Urothelium cell line (cell line): ENCODE measurements at regions not wholly inside any gene's neighbourhood (a gene's known extent, or its start where the extent isn't known, plus 50 kb on each side); places are given as distances from the start of the nearest gene placed in this dataset.

ENCODE experiments used
- DNase-seq: peaks from one replicate; pipeline ENCODE4 v3.0.0; 2011; ENCODE audit warnings: low spot score, mixed read lengths
- FAIRE-seq: peaks from 2 replicates; lab custom pipeline; 2011; peaks lifted over from hg19 to GRCh38; lab: Jason Lieb, UNC

DNA sequence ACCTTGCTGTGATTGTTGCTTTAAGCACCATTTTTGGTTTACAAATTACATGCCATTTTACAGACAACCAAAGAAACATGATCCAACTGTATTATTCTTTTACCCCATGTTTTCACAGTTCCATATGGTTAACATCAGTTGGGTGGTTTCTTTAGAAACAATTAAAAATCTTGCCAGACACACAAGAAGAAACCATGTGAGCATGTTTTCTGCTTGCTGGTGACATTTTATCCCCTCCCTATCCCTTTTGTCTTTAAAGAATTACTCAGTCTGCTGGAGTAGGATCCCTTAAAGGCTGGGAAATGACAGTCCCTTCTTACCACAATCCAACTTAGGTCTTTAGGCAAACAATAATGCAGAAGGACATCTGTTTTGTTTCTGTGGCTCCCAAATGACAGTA, 121.8 kb upstream of the PLXNC1 start:
- FAIRE-seq (no peak), DNase-seq (no peak)

DNA sequence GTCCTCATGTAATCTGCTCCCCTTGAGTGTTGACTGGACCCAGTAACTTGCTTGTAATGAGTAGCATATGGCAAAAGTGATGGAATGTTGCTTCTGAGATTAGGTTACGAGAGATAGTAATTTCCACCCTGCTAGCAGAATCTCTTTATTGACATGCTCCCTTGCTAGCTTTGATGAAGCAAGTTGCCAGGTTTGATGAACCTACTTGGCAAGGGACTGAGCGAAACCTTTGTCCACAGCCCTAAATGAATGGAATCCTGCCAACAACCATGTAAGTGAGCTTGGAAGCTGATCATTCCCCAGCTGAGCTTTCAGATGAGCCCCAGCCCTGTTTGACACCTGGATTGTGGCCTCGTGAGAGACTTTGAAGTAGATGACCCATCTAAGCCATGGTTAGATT, 120.8 kb upstream of the PLXNC1 start:
- DNase-seq (no peak), FAIRE-seq (no peak)

DNA sequence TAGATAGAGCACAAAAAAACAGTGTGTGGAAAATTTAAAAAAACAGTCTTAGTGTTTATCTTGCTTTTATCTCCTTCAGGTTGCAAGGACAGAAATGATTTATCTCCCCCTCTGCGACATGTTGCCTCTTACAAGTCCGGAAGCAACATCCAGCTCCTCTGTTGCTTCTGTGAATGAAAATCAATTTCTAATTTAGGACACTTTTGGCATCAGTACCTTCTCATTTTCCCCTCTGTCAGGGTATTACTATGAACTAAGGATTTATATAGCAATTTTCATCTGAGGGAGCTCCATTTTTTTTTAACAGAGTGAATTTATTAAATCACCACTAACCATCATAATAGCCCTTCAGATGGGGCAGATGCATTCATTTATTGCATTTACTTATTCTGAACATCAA, 116.6 kb upstream of the PLXNC1 start:
- FAIRE-seq, result no peak
- DNase-seq, result no peak

DNA sequence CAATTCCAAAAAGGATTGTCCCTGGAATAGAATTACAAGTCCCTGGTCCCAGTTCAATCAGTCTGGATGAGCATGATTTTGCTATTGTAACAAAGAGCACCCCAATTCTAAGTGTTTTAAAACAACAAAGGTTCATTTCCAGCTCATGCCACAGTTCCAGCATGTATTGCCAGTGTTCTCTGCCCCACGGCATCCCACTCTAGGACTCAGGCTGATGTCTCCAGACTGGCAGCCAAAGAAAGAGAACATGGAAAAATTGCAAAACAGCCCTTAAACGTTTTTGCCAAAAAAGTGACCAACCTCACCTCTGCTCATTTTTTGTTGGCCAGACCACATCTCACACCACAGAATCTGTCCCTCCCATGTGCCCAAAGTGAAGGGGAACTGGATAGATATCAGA, 116.0 kb upstream of the PLXNC1 start:
- FAIRE-seq, result no peak
- DNase-seq, result no peak

DNA sequence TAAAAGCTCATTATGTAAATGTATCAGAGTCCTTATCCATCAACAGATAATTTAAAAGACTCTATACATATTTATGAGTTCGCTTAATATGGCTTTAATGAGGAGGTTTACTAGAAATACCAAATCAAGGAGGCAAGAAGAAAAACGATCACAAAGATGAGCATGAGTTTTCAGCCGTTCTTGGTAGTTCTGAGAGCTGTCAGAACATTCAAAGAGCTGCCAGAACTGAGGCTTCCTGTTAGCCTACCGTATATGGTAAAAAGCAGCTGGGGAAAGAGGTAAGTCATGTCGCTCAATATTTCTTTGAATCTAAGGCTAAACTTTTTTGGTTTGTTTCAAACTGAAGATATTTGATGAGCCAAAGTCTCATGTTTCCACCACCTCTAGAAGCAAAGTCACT, 115.3 kb upstream of the PLXNC1 start:
- DNase-seq (no peak), FAIRE-seq (no peak)

DNA sequence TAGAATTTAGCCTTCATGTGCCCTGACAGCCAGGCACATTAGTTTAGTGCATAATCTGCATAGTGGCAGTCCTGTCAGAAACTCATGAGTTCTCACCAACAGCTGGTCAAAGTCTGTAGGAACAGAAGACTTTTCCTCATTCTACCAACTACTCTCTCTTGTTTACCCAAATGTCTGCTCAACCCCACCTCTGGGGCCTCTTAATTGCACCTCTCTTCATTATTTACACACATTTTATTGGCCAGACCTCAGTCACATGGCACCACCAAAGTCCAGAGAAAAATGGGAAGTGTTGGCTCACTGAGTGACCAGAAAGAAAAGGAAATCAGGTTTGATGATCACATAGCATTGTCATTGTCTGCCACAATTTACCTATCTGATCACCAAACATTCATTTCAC, 114.6 kb upstream of the PLXNC1 start:
- FAIRE-seq (no peak), DNase-seq (no peak)

DNA sequence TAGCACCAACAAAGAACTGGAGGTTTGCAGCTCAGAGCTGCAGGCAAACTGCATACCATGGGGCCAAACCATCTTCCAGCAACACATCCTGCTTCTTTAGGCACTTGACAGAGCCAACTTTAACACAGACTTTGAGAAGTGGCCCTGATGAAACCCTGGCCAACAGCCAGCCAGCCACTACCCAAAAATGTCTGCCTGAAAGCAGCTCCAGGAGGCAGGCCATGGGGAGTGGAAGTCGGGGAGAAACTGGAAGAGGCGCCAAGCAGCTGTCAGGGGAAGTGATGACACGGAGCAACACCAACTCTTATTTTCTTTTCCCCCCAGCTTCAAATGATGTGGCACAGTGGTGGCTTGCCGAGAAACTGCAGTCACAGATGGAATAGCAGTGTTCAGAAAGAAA, 110.9 kb upstream of the PLXNC1 start:
- DNase-seq (no peak), FAIRE-seq (no peak)

DNA sequence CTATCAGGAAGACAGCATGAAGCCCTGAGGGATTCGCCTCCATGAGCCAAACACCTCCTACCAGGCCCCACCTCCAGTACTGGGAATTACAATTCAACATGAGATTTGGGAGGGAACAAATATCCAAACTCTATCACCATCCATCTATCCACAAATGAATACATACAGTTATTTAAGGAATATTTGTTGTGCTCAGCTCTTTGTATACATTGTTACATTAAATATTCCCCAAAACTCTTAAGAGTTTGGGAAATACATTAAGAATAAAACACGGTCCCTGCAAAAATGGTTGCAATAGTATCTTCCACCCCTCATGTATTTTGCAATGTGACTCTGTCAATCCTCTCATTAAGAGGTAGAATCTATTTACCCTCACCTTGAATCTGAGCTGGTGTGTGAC, 109.8 kb upstream of the PLXNC1 start:
- no peak for DNase-seq
- no peak for FAIRE-seq

DNA sequence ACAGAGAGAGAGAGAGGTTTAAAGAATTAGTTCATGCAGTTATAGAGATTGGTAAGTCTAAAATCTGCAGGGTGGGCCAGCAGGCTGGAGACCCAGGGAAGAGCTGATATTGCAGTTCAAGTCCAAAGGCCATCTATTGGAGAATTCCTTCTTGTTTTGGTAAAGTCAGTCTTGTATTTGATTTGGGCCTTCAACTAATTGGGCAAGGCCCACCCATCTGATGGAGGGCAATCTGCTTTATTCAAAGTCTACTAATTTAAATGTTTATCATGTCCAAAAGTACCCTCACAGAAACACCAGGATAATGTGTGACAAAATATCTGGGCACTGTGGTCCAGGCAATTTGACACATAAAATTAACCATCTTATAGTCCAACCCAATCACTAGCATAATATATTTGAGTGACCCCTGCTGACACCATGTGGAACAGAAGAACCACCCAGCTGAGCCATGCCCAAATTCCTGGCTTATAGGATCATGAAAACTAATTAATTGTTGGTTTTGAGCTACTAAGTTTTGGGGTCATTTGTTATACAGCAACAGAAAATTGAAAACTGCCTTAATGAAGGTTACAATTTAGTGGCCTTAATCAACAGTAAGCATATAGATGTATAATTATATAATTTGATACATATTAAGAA, 109.1 kb upstream of the PLXNC1 start:
- DNase-seq, result no peak
- FAIRE-seq, result no peak

DNA sequence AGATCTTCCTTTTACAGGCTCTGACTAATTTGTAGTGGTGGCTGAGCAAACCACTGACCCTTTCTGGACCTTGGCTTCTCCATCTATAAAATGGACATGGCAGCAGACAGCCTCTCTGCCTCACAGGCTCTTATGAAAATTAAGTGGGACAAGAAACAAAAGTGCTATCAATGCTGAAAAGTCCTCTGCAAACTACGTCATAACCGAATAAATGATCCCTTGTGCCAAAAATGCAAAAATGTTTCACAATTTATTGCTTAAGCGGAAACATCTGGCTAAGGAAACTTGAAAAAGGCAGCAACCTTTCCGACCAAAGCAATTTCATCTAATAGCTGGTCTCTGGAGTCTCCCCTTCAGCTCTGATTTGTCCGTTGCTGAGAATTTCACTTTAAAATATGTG, 108.5 kb upstream of the PLXNC1 start:
- DNase-seq (no peak), FAIRE-seq (no peak)

DNA sequence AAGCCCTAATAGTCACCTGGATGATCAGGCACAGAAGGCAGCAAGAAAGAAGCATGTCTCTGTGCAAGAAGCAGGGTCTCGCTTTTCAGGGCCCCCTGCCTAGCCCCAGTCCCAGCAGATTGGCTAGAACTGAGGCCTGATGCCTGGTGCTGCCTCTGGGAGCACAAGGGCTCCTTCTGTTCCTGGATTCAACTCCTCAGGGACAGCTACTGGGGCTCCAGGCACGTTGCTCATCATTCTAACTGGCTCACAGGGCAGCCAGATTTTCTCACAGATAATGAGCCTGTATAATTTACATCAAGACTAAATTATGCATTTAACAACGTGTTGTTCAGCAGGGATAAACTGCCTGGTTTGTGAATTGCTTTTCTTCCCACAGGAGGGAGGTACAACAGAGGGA, 106.5 kb upstream of the PLXNC1 start:
- FAIRE-seq, result no peak
- DNase-seq, result no peak

DNA sequence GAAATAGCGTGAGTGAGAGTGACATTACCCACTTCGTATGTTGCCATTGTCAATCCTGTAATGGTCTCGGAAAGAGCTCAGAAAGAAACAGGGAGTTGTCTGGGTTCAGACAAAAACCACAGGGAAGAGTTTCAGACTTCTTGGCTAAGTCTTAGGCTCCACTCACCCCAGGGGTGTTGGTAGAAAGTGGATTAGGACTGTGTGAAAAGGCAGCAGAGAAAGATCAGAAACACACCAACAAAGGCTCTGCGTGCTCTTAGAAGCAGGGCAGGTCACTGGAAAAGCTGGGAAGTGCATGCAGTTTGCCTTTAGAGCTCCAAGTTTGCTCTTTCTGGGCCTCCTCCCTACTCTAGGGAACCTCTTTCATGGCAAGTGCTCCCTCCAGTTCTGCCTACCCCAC, 106.1 kb upstream of the PLXNC1 start:
- DNase-seq, result no peak

DNA sequence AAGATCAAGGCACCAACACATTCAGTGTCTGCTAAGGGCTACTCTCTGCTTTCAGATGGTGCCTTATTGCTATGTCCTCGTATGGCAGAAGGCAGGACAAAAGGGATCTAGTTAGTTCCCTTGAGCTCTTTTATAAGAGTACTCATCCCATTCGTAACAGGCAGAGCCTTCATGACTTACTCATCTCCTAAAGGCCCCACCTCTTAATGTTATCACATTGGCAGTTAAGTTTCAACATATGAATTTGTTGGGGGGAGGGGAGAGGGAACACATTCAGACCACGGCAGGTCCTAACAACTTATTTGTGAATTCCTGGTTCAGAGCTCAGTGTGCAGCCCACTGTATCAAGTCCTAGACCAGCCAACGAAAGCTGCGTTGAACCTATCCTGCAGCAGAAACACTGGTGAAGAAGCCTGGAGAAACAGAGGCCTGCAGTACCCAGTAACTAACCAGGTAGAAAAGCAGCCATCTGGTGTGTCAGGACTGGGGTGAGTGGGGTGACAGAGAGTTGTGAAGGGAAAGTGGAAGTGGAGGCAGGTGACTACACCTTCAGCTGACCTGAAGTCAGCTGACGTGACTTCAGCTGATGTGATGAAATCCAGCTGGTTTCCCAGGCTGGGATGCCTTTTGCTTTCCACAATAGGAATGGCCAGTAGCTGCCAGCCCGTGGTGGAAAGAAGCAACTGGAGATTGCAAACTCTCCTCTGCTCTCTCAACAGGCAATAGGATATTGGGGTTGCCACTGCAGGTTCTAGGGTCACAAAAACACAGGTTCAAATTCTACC, 101.6 kb upstream of the PLXNC1 start:
- FAIRE-seq, result no peak
- no peak for DNase-seq

More for the DNA sequence above, 106.1 kb upstream of the PLXNC1 start:
- FAIRE-seq, result no peak

DNA sequence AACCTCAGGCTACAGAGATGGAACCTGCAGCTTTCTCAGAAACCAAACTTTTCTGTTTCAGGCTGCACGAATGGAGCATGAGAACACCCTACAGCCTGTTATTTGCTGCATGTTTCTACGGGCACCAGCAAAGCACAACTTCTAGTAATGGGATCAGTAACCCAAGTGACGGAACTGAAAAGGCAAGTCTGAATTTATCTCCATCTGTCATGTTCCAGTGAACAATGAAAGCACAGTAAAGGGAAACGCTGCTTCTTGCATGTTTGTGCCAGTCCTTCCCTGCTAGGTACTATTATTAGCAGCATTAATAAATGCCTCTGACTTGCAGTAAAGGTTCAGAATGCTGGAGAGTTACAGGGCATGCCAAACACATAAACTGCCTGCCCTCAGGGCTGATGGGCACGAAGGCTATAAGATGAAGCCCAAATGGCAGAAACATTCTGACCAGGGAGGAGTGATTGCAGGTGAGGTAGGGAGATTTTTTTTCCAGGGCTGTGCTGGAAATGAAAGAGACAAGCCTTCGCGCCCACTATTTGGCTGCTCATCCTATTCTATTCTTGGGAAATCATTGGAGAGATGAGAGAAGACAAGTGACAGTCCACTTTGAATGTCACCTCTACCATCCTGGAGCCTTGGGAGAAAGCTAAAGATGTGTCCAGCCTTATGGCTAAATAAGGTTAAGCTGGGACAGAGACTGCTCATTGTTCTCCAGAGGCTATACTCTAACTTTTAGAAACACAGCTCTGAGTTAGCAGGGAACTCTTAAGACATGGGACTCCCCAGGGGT, 100.4 kb upstream of the PLXNC1 start:
- no peak for FAIRE-seq
- no peak for DNase-seq

DNA sequence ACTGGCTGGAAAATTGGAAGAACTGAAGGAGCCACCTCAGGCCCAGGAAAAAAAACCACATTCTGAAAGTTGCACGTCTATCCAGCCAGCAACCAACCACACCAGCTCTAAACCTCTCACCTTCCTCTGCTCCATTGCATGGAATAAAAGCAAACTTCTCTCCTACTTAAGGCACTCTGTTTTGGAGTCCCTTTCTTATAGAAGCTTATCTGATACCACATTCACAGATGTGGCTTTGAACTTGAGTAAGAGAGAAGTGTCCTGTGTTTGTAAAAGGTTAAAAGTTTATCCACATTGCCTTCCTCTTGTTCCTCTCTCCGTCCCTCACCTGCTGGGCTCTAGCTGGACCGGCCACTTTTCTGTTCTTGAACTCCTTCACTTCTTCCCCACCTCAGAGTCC, 99.6 kb upstream of the PLXNC1 start:
- no peak for FAIRE-seq
- DNase-seq, result no peak

DNA sequence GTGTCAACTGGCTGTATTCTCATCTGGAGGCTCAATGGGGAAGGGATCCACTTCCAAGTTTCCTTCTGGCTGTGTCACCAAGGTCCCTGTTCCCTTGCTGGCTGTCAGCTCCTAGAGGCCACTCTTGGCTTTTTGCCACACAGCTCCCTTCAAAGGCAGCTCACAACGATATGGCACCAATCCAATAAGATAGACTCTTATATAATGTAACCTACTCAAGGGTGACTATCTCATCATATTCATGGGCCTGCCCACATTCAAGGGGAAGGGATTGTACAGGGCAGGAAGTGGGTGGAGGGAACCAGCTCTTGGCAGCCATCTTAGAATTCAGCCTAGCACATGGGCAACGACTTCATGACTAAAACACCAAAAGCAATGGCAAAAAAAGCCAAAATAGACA, 98.7 kb upstream of the PLXNC1 start:
- FAIRE-seq, result no peak
- DNase-seq, result no peak

DNA sequence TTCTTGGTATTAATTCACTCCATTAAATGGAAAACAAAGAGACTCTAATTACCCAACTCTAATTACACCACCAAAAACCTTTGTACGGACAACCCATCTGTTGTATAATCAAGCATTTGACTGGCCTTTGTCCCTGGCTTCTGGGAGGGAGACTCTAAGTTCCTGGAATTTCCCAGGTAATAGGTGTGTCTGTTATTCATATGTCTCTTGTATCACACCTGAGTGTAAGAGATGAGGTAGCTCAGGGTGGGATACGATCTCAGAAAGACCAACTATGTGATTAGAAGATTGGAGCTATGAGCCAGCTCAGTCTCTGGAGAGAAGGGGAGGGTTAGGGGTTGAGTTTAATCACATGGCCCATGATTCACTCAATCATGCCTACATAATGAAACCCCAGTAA, 94.7 kb upstream of the PLXNC1 start:
- DNase-seq (no peak), FAIRE-seq (no peak)

DNA sequence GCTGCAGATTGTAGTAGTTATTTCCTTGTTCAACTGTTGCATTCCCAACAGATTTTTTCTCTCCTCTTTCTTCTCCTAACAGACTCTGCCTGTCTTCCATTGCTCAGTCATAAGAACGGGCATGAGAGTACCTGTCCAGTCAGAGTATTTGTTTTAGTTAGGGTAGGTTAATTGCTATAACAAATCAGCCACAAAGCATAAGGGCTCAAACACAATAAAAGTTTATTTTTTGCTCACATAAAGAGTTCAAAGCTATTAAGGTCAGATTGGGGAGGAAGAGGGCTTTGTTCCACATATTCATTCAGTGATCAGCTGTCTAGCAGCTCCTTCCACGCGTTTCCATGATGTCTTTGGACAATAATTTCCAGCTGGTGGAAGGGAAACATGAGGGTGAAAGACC, 92.8 kb upstream of the PLXNC1 start:
- no peak for FAIRE-seq
- DNase-seq, result no peak

DNA sequence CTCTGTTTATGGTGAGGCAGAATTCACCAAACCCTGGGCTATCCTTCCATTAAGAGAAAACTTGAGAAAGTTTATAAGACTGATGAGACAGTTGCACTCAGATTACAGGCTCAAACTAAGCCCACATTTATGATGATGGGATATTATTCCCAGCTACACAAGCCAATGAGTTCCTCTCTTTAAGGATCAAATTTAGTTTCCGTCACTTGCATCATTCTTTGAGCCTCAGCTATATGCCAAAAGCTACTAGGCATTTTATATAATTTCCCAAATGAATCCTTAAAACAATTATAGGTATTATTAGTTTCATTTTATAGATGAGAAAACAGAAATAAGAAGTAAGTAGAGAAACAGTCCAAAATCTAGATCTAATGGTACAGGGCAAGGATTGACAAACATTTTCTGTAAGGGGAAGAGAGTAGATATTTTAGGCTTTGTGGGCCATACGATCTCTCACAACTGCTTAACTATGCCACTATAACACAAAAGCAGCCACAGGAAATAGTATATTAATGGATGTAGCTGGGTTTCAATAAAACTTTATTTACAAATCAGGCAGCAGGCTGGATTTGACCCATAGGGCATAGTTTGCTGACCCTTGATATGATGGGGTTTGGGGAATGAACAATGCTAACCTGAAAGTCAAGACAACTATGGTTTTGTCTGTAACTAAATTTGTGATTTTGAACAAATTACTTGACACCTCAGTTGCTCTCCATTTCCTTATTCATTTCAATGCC, 91.8 kb upstream of the PLXNC1 start:
- no peak for DNase-seq
- FAIRE-seq, result no peak

DNA sequence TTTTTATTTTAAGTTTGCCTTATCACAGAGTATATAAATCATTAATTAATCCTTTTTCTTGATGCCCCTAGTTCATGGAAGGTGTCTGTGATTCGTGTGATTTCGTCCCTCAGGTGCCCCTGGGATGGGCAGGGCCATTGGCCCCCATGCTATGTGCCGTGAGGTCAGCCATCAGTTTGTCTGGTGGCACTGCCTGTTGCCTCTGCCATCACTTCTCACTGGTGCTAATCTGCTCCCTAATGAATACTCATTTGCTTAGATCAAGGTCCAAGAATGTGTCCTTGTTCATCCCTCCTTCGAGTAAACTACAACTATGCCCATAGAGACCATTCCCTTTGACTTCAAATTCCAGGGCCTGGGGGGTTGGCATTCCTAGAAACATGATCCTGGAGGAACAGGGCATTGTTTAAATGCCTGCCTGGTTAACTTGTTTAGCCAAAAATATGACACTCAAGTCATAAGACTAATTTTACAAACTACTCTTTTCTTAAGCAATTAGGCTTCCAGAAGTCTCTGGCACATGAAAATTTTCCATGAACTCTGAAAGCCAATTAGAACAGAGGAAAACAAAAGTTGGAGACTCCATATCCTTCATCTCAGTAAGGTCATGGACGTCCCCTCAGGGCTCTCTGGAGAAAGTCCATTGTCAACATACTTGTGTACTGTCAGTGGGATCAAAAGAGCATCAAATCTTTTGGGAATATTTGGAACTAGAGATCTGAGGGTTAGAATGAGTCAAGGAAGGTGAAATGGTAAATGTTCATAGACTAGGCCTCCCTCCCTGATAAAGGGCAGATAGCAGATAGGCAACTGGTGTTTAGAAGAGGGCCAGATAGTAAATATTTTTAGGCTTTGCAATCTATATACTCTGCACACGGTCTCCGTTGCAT, 90.9 kb upstream of the PLXNC1 start:
- no peak for DNase-seq
- FAIRE-seq, result no peak
